ENCODE measurements at regions not wholly inside any gene's neighbourhood (a gene's known extent, or its start where the extent isn't known, plus 50 kb on each side); places are given as distances from the start of the nearest gene placed in this dataset.

GRCh38 chr14:56979936-56980335 is 169.7 kb upstream of the OTX2 start:
- Mint-ChIP-seq H3K4me1 (ENCODE audit: unreplicated experiment) (no peaks in the 10 kb centered on the region), H3K4me3 (no peak overlapping the region), H3K36me3 (no peaks in the 10 kb centered on the region), H3K27me3 (no peaks in the 10 kb centered on the region), H3K9me3 (no peaks in the 10 kb centered on the region), H3K27ac (no peak overlapping the region)
- no peak for TF ChIP-seq CTCF (conservative IDR thresholded peaks at IDR 0.05)
- no peak for DNase-seq (ENCODE audit: extremely low spot score, unreplicated experiment)

DNA sequence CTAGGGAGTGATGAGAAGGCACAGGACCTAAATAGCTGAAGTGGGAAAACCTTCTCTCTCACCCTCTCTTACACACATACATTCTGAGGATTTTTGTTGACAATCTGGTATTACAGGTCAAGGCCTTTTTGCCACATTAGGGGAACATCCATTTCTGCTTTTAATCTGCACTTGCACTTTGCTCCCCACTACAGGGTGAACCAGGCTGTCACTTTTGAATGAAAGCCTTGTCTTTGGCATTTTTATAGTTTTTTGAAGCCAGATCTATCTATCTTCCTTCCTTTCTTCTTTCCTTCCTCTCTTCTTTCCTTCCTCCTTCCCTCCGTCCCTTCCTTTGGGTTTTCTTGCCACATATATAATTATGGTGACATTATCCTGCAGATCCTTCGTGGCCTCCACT is 165.9 kb upstream of the OTX2 start:
- no peaks in the 10 kb centered on the region for H3K9me3 Mint-ChIP-seq
- no peaks in the 10 kb centered on the region for H3K27me3 Mint-ChIP-seq

GRCh38 chr14:56975521-56975920 is 165.2 kb upstream of the OTX2 start:
- Mint-ChIP-seq H3K4me1 (ENCODE audit: unreplicated experiment) (no peaks in the 10 kb centered on the region), H3K36me3 (no peaks in the 10 kb centered on the region), H3K27ac (no peak overlapping the region), H3K9me3 (no peaks in the 10 kb centered on the region), H3K27me3 (no peaks in the 10 kb centered on the region), H3K4me3 (no peak overlapping the region)
- DNase-seq (ENCODE audit: extremely low spot score, unreplicated experiment) = no peak
- TF ChIP-seq CTCF (conservative IDR thresholded peaks at IDR 0.05) = no peak

More for the DNA sequence above, 165.9 kb upstream of the OTX2 start:
- TF ChIP-seq CTCF (conservative IDR thresholded peaks at IDR 0.05) = no peak
- Mint-ChIP-seq H3K4me1 (ENCODE audit: unreplicated experiment) (no peaks in the 10 kb centered on the region), H3K36me3 (no peaks in the 10 kb centered on the region), H3K4me3 (no peak overlapping the region), H3K27ac (no peak overlapping the region)
- DNase-seq (ENCODE audit: extremely low spot score, unreplicated experiment) = no peak

GRCh38 chr14:56972948-56973347 is 162.7 kb upstream of the OTX2 start:
- H3K4me1 Mint-ChIP-seq (ENCODE audit: unreplicated experiment) = no peaks in the 10 kb centered on the region
- TF ChIP-seq CTCF (conservative IDR thresholded peaks at IDR 0.05) = no peak
- DNase-seq (ENCODE audit: extremely low spot score, unreplicated experiment) = no peak
- H3K27me3 Mint-ChIP-seq = no peaks in the 10 kb centered on the region
- no peak overlapping the region for H3K4me3 Mint-ChIP-seq
- no peaks in the 10 kb centered on the region for H3K9me3 Mint-ChIP-seq
- no peaks in the 10 kb centered on the region for H3K36me3 Mint-ChIP-seq
- H3K27ac Mint-ChIP-seq = no peak overlapping the region

GRCh38 chr14:56964895-56965294 is 154.6 kb upstream of the OTX2 start:
- Mint-ChIP-seq H3K9me3 (no peaks in the 10 kb centered on the region), H3K4me3 (no peak overlapping the region), H3K4me1 (ENCODE audit: unreplicated experiment) (no peaks in the 10 kb centered on the region), H3K27ac (no peak overlapping the region), H3K27me3 (peaks cover 4% of the 10 kb centered on the region), H3K36me3 (no peaks in the 10 kb centered on the region)
- no peak for DNase-seq (ENCODE audit: extremely low spot score, unreplicated experiment)
- no peak for TF ChIP-seq CTCF (conservative IDR thresholded peaks at IDR 0.05)

DNA sequence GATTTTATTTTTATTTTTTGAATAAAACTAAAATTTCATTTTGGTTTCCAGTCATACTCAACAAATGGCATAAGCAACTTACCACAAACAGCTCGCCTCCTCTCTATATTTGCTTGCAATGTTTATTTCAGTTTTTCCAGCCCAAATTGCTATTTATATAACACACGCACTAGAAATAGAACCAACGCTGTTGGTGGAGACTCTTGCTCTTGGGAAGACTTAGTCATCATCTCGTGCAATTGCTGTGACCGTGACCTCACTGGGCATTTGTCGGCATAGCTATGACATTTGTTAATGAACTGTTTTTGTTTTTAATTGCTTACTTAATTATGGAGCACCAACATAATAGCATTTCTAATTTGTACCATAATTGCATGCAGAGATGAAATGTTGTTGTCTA is 153.1 kb upstream of the OTX2 start:
- DNase-seq (ENCODE audit: extremely low spot score, unreplicated experiment) = no peak
- TF ChIP-seq CTCF (conservative IDR thresholded peaks at IDR 0.05) = no peak
- Mint-ChIP-seq H3K9me3 (no peaks in the 10 kb centered on the region), H3K27ac (no peak overlapping the region), H3K27me3 (peaks cover 4% of the 10 kb centered on the region), H3K4me3 (no peak overlapping the region), H3K4me1 (ENCODE audit: unreplicated experiment) (no peaks in the 10 kb centered on the region), H3K36me3 (no peaks in the 10 kb centered on the region)

Data from type B pancreatic cell (in vitro differentiated cells).